ENCODE measurements at regions not wholly inside any gene's neighbourhood (a gene's known extent, or its start where the extent isn't known, plus 50 kb on each side); places are given as distances from the start of the nearest gene placed in this dataset.

GRCh38 chrX:22365460-22365859, 92.7 kb downstream of the CBLL2 start:
- Histone ChIP-seq H3K4me1 (ENCODE audit: control insufficient read depth, insufficient read depth, low read length) (no peaks in the 10 kb centered on the region), H3K9me3 (ENCODE audit: control insufficient read depth, insufficient read depth, low read depth, low read length) (no peaks in the 10 kb centered on the region), H3K27ac (ENCODE audit: extremely low read depth, low read depth, low read length) (no peak overlapping the region), H3K36me3 (ENCODE audit: control insufficient read depth in 2 of 2, insufficient read depth in 1 of 2, low read length in 2 of 2) (no peaks in the 10 kb centered on the region), H3K4me3 (ENCODE audit: low read depth, low read length) (no peak overlapping the region)
- CTCF ChIA-PET = no interaction called here
- TF ChIP-seq ZNF629 (tag by site-specific recombination; IDR thresholded peaks at IDR 0.05) = no peak
- TF ChIP-seq ZNF704 (tag by site-specific recombination; IDR thresholded peaks at IDR 0.05) = no peak
- TF ChIP-seq ZSCAN23 (tag by site-specific recombination; IDR thresholded peaks at IDR 0.05) = no peak
- TF ChIP-seq KLF7 (tag by site-specific recombination; IDR thresholded peaks at IDR 0.05; ENCODE audit: borderline replicate concordance) = no peak
- TF ChIP-seq ZEB2 (tag by site-specific recombination; IDR thresholded peaks at IDR 0.05) = no peak
- TF ChIP-seq, protein P1, sequence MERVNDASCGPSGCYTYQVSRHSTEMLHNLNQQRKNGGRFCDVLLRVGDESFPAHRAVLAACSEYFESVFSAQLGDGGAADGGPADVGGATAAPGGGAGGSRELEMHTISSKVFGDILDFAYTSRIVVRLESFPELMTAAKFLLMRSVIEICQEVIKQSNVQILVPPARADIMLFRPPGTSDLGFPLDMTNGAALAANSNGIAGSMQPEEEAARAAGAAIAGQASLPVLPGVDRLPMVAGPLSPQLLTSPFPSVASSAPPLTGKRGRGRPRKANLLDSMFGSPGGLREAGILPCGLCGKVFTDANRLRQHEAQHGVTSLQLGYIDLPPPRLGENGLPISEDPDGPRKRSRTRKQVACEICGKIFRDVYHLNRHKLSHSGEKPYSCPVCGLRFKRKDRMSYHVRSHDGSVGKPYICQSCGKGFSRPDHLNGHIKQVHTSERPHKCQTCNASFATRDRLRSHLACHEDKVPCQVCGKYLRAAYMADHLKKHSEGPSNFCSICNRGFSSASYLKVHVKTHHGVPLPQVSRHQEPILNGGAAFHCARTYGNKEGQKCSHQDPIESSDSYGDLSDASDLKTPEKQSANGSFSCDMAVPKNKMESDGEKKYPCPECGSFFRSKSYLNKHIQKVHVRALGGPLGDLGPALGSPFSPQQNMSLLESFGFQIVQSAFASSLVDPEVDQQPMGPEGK (tag by site-specific recombination; IDR thresholded peaks at IDR 0.05) = no peak
- no peak for TF ChIP-seq ZNF660 (tag by site-specific recombination; IDR thresholded peaks at IDR 0.05)
- TF ChIP-seq SCRT2 (tag by site-specific recombination; IDR thresholded peaks at IDR 0.05) = no peak
- TF ChIP-seq, protein P2, sequence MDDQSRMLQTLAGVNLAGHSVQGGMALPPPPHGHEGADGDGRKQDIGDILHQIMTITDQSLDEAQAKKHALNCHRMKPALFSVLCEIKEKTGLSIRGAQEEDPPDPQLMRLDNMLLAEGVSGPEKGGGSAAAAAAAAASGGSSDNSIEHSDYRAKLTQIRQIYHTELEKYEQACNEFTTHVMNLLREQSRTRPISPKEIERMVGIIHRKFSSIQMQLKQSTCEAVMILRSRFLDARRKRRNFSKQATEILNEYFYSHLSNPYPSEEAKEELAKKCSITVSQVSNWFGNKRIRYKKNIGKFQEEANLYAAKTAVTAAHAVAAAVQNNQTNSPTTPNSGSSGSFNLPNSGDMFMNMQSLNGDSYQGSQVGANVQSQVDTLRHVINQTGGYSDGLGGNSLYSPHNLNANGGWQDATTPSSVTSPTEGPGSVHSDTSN (CRISPR knock-in tag; IDR thresholded peaks at IDR 0.05) = no peak
- no peak for TF ChIP-seq ZNF664 (tag by site-specific recombination; IDR thresholded peaks at IDR 0.05)
- TF ChIP-seq ZSCAN18 (tag by site-specific recombination; IDR thresholded peaks at IDR 0.05) = no peak
- TF ChIP-seq, protein P3, sequence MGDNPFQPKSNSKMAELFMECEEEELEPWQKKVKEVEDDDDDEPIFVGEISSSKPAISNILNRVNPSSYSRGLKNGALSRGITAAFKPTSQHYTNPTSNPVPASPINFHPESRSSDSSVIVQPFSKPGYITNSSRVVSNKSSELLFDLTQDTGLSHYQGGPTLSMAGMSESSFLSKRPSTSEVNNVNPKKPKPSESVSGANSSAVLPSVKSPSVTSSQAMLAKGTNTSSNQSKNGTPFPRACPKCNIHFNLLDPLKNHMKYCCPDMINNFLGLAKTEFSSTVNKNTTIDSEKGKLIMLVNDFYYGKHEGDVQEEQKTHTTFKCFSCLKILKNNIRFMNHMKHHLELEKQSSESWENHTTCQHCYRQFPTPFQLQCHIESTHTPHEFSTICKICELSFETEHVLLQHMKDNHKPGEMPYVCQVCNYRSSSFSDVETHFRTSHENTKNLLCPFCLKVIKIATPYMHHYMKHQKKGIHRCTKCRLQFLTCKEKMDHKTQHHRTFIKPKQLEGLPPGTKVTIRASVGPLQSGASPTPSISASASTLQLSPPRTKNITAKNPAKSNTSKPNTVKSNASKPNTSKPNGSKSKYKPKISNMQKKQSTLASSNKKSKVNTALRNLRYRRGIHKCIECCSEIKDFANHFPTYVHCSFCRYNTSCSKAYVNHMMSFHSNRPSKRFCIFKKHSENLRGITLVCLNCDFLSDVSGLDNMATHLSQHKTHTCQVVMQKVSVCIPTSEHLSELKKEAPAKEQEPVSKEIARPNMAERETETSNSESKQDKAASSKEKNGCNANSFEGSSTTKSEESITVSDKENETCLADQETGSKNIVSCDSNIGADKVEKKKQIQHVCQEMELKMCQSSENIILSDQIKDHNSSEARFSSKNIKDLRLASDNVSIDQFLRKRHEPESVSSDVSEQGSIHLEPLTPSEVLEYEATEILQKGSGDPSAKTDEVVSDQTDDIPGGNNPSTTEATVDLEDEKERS (tag by site-specific recombination; IDR thresholded peaks at IDR 0.05) = no peak
- no peak for TF ChIP-seq ZNF707 (tag by site-specific recombination; IDR thresholded peaks at IDR 0.05)
- TF ChIP-seq ZNF776 (tag by site-specific recombination; IDR thresholded peaks at IDR 0.05; ENCODE audit: borderline replicate concordance) = no peak
- no peak for TF ChIP-seq OVOL3 (tag by site-specific recombination; IDR thresholded peaks at IDR 0.05)
- TF ChIP-seq ZNF830 (tag by site-specific recombination; IDR thresholded peaks at IDR 0.05; ENCODE audit: low read depth) = no peak
- no peak for TF ChIP-seq ZNF549 (tag by site-specific recombination; IDR thresholded peaks at IDR 0.05)
- POLR2A ChIA-PET = no interaction called here

- CTCF ChIA-PET = no interaction called here
- POLR2A ChIA-PET = no interaction called here
- TF ChIP-seq ZNF138 (tag by site-specific recombination; IDR thresholded peaks at IDR 0.05; ENCODE audit: borderline replicate concordance) = no peak
- no peak for TF ChIP-seq ZFP37 (tag by site-specific recombination; IDR thresholded peaks at IDR 0.05)
- TF ChIP-seq KLF7 (tag by site-specific recombination; IDR thresholded peaks at IDR 0.05; ENCODE audit: borderline replicate concordance) = no peak
- no peak for TF ChIP-seq ZNF184 (tag by site-specific recombination; IDR thresholded peaks at IDR 0.05)
- no peak for TF ChIP-seq ZNF585B (tag by site-specific recombination; IDR thresholded peaks at IDR 0.05)
- Histone ChIP-seq H3K9me3 (ENCODE audit: control insufficient read depth, insufficient read depth, low read depth, low read length) (no peaks in the 10 kb centered on the region), H3K27ac (ENCODE audit: extremely low read depth, low read depth, low read length) (no peak overlapping the region), H3K4me1 (ENCODE audit: control insufficient read depth, insufficient read depth, low read length) (no peaks in the 10 kb centered on the region), H3K36me3 (ENCODE audit: control insufficient read depth in 2 of 2, insufficient read depth in 1 of 2, low read length in 2 of 2) (no peaks in the 10 kb centered on the region), H3K4me3 (ENCODE audit: low read depth, low read length) (no peak overlapping the region)
Measured at GRCh38 chrX:22366166-22366702, 93.5 kb downstream of the CBLL2 start.

Measured in HEK293 (cell line).